ENCODE measurements at regions not wholly inside any gene's neighbourhood (a gene's known extent, or its start where the extent isn't known, plus 50 kb on each side); places are given as distances from the start of the nearest gene placed in this dataset.
"Not testable (repeated sequence)": the region's sequence is repeated elsewhere in the genome, so short reads cannot be mapped to it uniquely, and the experiment has no call there.

DNA sequence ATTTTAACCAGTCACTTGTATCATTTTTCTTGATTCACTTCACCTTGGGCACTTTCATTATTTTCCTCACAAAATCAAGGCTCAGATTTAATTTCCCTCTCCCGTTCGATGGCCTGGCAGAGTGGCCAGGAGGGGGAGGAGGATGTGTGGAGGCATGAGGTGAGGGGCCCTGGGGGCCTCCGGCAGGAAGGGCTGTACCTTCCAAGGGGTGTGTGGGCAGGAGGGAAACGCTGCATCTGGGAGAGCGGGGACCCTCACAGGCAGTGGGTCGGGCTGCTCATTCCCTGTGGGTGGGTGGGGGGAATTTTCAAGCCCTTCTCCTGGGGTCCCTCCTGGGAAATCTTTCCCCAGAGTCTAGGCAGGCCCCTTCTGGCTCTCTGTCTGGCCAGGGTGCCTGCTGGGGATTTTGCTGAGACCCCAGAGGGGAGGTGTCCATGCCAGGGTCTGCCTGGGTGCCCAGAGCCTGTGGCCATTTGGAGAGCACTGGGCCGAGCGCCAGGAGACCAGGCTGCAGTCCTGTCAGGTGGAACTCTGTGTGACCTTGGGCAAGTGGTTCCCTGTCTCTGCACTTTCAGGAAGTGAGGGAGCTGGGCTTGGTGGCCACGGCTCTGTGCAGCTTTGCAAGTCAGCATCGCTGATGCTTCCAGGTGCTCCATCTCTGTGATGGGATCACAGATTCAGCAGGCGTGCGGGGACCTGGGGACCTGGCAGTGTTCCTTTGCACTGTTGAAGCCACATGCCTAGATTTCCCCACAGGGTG is 81.9 kb upstream of the C1orf174 start:
- no peaks in the 10 kb centered on the region for H3K36me3 Mint-ChIP-seq (ENCODE audit: low read depth)
- no peak overlapping the region for H3K4me3 Mint-ChIP-seq

DNA sequence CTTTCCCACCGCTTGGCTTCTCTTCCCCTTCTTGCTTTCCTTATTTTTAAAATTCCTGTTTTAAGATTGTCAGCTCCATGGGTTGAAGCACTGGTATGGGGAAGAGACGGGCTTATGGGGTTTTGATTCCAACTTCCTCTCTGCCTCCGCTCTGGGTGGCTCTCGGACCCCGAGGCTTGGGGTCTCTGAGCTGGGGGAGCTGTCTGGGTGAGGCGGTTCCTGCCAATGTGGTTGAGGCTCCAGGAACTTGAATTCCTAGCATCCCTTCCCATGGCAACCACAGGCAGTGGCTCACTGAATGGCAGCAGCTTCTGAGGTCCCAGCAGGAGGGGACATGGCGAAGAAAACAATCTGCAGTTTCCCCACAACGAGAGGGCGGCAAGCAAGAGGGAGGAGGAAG is 83.1 kb upstream of the C1orf174 start:
- Mint-ChIP-seq H3K27me3 (peaks cover 8% of the 10 kb centered on the region), H3K36me3 (ENCODE audit: low read depth) (no peaks in the 10 kb centered on the region), H3K9me3 (no peaks in the 10 kb centered on the region), H3K4me3 (no peak overlapping the region), H3K4me1 (ENCODE audit: low read depth) (no peaks in the 10 kb centered on the region), H3K27ac (no peak overlapping the region)
- no peak for DNase-seq

More for the DNA sequence above, 81.9 kb upstream of the C1orf174 start:
- H3K4me1 Mint-ChIP-seq (ENCODE audit: low read depth): no peaks in the 10 kb centered on the region
- H3K27me3 Mint-ChIP-seq: peaks cover 8% of the 10 kb centered on the region
- no peak overlapping the region for H3K27ac Mint-ChIP-seq
- DNase-seq: no peak
- no peaks in the 10 kb centered on the region for H3K9me3 Mint-ChIP-seq

GRCh38 chr1:3984586-3984985 is 84.5 kb upstream of the C1orf174 start:
- H3K27me3 Mint-ChIP-seq: peaks cover 8% of the 10 kb centered on the region
- H3K9me3 Mint-ChIP-seq: no peaks in the 10 kb centered on the region
- H3K27ac Mint-ChIP-seq: no peak overlapping the region
- DNase-seq: no peak
- H3K36me3 Mint-ChIP-seq (ENCODE audit: low read depth): no peaks in the 10 kb centered on the region
- H3K4me1 Mint-ChIP-seq (ENCODE audit: low read depth): no peaks in the 10 kb centered on the region
- H3K4me3 Mint-ChIP-seq: no peak overlapping the region

- Mint-ChIP-seq H3K36me3 (ENCODE audit: low read depth) (no peaks in the 10 kb centered on the region), H3K9me3 (peaks cover 4% of the 10 kb centered on the region), H3K27me3 (peaks cover 9% of the 10 kb centered on the region), H3K27ac (no peak overlapping the region), H3K4me1 (ENCODE audit: low read depth) (no peaks in the 10 kb centered on the region), H3K4me3 (no peak overlapping the region)
- DNase-seq: no peak
Measured at GRCh38 chr1:3986686-3987218, 86.7 kb upstream of the C1orf174 start.

DNA sequence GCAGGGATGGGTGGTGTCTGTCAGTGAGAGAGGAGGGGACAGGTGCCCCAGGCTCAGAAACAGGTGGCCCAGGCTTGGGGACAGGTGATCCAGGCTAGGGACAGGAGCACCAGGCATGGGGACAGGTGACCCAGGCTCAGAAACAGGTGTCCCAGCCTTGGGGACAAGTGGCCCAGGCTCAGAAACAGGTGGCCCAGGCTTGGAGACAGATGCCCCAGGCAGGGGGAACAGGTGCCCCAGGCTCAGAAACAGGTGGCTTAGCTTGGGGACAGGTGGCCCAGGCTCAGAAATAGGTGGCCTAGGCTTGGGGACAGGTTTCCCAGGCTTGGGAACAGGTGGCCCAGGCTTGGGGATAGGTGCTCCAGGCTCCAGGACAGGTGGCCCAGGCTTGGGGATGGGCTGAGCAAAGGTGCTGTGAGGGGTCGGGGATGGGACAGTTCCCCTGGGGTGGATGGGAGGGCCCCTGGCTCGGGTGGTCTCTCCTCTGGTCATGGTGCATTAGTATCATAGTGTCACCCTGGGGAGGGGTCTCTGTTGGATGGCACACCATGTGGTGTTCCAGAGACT is 87.7 kb upstream of the C1orf174 start:
- DNase-seq: no peak
- Mint-ChIP-seq H3K4me3 (no peak overlapping the region), H3K27me3 (peaks cover 11% of the 10 kb centered on the region), H3K4me1 (ENCODE audit: low read depth) (no peaks in the 10 kb centered on the region), H3K27ac (no peak overlapping the region), H3K36me3 (ENCODE audit: low read depth) (no peaks in the 10 kb centered on the region), H3K9me3 (peaks cover 9% of the 10 kb centered on the region)

GRCh38 chr1:3988431-3988830 is 88.4 kb upstream of the C1orf174 start:
- H3K4me3 Mint-ChIP-seq: no peak overlapping the region
- H3K9me3 Mint-ChIP-seq: peaks cover 9% of the 10 kb centered on the region
- no peak overlapping the region for H3K27ac Mint-ChIP-seq
- H3K4me1 Mint-ChIP-seq (ENCODE audit: low read depth): no peaks in the 10 kb centered on the region
- H3K27me3 Mint-ChIP-seq: peaks cover 10% of the 10 kb centered on the region
- H3K36me3 Mint-ChIP-seq (ENCODE audit: low read depth): no peaks in the 10 kb centered on the region
- DNase-seq: no peak

DNA sequence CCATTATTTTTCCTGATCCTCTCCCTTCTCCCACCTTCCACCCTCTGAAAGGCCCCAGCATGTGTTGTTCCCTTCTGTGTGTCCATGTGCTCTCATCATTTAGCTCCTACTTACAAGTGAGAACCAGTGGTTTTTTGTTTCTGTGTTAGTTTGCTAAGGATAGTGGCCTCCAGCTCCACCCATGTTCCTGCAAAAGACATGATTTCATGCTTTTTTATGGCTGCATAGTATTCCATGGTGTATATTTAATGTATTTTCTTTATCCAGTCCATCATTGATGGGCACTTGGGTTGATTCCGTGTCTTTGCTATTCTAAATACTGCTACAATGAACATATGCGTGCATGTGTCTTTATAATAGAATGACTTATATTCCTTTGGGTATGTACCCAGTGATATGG is 89.4 kb upstream of the C1orf174 start:
- peaks cover 9% of the 10 kb centered on the region for H3K9me3 Mint-ChIP-seq

GRCh38 chr1:3992103-3992556 is 92.1 kb upstream of the C1orf174 start:
- no peak for DNase-seq
- H3K9me3 Mint-ChIP-seq: peaks cover 9% of the 10 kb centered on the region
- peak overlapping the region; percentile 54 for H3K27ac Mint-ChIP-seq
- no peaks in the 10 kb centered on the region for H3K4me1 Mint-ChIP-seq (ENCODE audit: low read depth)
- no peaks in the 10 kb centered on the region for H3K36me3 Mint-ChIP-seq (ENCODE audit: low read depth)
- H3K4me3 Mint-ChIP-seq: no peak overlapping the region
- H3K27me3 Mint-ChIP-seq: peaks cover 22% of the 10 kb centered on the region

More for the DNA sequence above, 89.4 kb upstream of the C1orf174 start:
- DNase-seq: no peak
- no peaks in the 10 kb centered on the region for H3K4me1 Mint-ChIP-seq (ENCODE audit: low read depth)
- H3K4me3 Mint-ChIP-seq: no peak overlapping the region
- H3K36me3 Mint-ChIP-seq (ENCODE audit: low read depth): no peaks in the 10 kb centered on the region
- H3K27ac Mint-ChIP-seq: no peak overlapping the region
- H3K27me3 Mint-ChIP-seq: peaks cover 12% of the 10 kb centered on the region

- no peak overlapping the region for H3K4me3 Mint-ChIP-seq
- H3K36me3 Mint-ChIP-seq (ENCODE audit: low read depth): no peaks in the 10 kb centered on the region
- no peaks in the 10 kb centered on the region for H3K4me1 Mint-ChIP-seq (ENCODE audit: low read depth)
- H3K9me3 Mint-ChIP-seq: peaks cover 9% of the 10 kb centered on the region
- H3K27me3 Mint-ChIP-seq: peaks cover 25% of the 10 kb centered on the region
- H3K27ac Mint-ChIP-seq: no peak overlapping the region
- DNase-seq: no peak
Measured at GRCh38 chr1:3992746-3993145, 92.7 kb upstream of the C1orf174 start.

DNA sequence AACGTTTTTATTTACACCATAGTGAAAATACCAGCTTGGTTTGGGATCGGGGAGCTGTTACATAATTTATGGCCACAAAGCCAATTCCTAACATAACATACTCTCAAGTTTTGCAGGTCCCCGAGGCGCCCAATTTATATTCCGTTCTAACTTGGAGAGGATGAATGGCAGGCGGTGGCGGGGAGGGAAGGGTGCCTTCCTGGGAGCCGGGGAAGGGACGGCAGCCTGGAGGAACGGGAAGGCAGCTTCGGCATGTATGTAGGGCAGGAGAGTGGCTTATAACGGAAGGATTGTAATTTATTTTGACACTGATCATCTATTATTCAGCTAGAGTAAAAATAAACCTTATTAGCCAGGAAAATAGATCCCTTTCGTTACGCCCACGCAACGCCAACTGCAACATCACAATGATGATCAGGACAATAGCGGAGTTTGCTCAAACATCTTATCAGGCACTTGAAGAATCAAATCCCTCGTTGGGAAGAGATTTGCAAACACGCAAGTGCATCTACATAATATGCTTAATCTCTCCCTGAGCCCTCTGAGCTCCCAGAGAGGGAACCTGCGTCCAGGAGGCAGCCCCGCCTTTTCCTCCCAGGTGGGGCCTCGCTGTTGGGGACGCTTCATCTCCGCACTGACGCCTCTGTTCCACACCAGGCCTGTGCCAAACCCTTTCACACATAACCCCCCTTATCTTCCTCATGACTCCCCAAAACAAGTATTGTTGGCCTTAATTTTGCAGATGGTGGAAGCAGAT is 93.7 kb upstream of the C1orf174 start:
- H3K9me3 Mint-ChIP-seq: peaks cover 9% of the 10 kb centered on the region
- peaks cover 35% of the 10 kb centered on the region for H3K27me3 Mint-ChIP-seq
- H3K27ac Mint-ChIP-seq: no peak overlapping the region
- H3K4me1 Mint-ChIP-seq (ENCODE audit: low read depth): no peaks in the 10 kb centered on the region
- H3K36me3 Mint-ChIP-seq (ENCODE audit: low read depth): no peaks in the 10 kb centered on the region
- no peak overlapping the region for H3K4me3 Mint-ChIP-seq
- DNase-seq: no peak

GRCh38 chr1:3995141-3995780 is 95.2 kb upstream of the C1orf174 start:
- Mint-ChIP-seq H3K4me3 (no peak overlapping the region), H3K4me1 (ENCODE audit: low read depth) (no peaks in the 10 kb centered on the region), H3K9me3 (peaks cover 5% of the 10 kb centered on the region), H3K27ac (no peak overlapping the region), H3K36me3 (ENCODE audit: low read depth) (no peaks in the 10 kb centered on the region), H3K27me3 (peaks cover 35% of the 10 kb centered on the region)
- no peak for DNase-seq

DNA sequence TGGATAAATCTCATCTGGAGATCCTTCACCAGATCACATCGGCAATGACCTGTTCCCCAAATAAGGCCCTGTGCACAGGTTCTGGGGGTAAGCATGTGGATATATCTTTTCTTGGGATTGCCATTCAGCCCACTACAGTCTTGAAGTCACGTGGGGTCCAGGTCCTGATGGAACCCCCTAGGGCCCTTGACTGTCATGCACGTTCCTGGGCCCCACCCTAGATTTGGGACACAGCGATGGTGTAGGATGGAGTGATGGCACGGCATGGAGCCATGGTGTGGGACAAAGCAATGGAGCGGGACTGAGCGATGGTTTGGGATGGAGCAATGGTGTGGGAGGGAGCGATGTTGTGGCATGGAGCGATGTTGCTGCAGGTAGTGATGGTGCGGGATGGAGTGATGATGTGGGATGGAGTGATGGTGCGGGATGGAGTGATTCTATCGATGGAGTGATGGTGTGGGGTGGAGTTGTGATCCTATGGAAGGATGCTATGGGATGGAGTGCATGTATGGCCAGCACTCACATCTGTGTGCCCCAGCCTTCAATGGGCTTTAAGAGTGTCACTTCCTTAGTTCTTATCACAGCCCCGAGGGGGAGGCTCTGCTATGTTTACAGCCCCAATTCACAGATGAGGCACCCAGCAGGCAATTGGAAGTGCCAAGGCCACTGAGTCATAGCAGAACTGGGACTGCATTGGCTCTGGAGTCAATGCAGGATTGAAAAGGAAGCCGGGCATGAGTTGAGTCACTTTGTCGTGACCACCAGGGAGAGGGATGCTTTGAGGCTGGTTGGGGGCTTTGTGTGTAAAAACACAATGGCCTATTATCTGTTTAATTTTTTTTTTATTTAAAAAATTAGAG is 97.0 kb upstream of the C1orf174 start:
- peaks cover 3% of the 10 kb centered on the region for H3K9me3 Mint-ChIP-seq
- H3K4me3 Mint-ChIP-seq: no peak overlapping the region
- no peak for DNase-seq
- no peak overlapping the region for H3K27ac Mint-ChIP-seq
- H3K27me3 Mint-ChIP-seq: peaks cover 49% of the 10 kb centered on the region
- H3K4me1 Mint-ChIP-seq (ENCODE audit: low read depth): no peaks in the 10 kb centered on the region
- H3K36me3 Mint-ChIP-seq (ENCODE audit: low read depth): no peaks in the 10 kb centered on the region

DNA sequence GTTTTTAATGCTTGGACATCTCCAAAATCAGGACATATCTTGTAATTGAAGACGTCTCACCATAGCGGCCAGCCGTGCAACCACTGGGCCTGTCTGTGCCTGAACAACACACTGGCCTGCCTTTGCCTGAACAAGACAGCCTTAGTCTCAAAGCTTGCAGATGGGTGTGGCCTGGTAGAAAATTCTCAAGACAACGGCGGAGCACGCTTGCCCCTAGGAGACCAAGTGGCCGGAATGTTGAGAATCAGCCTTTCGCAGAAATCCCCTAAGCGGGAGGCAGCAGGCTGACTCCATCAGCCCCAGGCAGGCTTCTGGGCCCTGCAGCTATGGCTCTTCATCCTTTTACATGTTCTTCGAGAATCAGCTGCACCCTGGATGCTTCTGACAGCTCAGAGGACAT is 98.0 kb upstream of the C1orf174 start:
- H3K9me3 Mint-ChIP-seq: no peaks in the 10 kb centered on the region
- no peak overlapping the region for H3K27ac Mint-ChIP-seq
- peaks cover 44% of the 10 kb centered on the region for H3K27me3 Mint-ChIP-seq
- no peak for DNase-seq
- no peaks in the 10 kb centered on the region for H3K4me1 Mint-ChIP-seq (ENCODE audit: low read depth)
- H3K36me3 Mint-ChIP-seq (ENCODE audit: low read depth): no peaks in the 10 kb centered on the region
- H3K4me3 Mint-ChIP-seq: no peak overlapping the region

DNA sequence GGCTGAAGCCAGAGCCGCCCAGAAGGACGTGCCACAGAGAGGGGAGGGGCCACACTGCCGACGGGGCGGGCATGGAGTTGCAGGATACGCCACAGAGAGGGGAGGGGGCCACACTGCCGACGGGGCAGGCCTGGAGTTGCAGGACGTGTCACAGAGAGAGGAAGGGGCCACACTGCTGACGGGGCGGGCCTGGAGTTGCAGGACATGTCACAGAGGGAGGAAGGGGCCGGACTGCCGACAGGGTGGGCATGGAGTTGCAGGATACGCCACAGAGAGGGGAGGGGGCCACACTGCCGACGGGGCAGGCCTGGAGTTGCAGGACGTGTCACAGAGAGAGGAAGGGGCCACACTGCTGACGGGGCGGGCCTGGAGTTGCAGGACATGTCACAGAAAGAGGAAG is 99.4 kb upstream of the C1orf174 start:
- not testable (repeated sequence) for DNase-seq; H3K4me1 Mint-ChIP-seq (ENCODE audit: low read depth); H3K36me3 Mint-ChIP-seq (ENCODE audit: low read depth); H3K27ac Mint-ChIP-seq; H3K9me3 Mint-ChIP-seq; H3K4me3 Mint-ChIP-seq
- H3K27me3 Mint-ChIP-seq: peaks cover 42% of the 10 kb centered on the region
